AG09309 (cell line): ENCODE measurements at regions not wholly inside any gene's neighbourhood (a gene's known extent, or its start where the extent isn't known, plus 50 kb on each side); places are given as distances from the start of the nearest gene placed in this dataset.

Experiments
- DNase-seq: peaks from one replicate; pipeline ENCODE4 v3.0.0-alpha.2; 2010; ENCODE audit warnings: low read depth
- H3K4me3 ChIP-seq: 2 replicates; pipeline ENCODE4 v1.5.1; 2011; ENCODE audit warnings: mild to moderate bottlenecking, low read depth, low read length, moderate library complexity; ENCODE audit not compliant: control insufficient read depth
- TF ChIP-seq, protein P1 (sequence below): IDR thresholded peaks from 2 replicates; pipeline ENCODE4 v1.5.1; 2011; ENCODE audit warnings: mild to moderate bottlenecking, low read depth, low read length, inconsistent platforms; ENCODE audit not compliant: insufficient read depth, control insufficient read depth; ENCODE audit errors: missing control alignments

- TF ChIP-seq, protein P1, sequence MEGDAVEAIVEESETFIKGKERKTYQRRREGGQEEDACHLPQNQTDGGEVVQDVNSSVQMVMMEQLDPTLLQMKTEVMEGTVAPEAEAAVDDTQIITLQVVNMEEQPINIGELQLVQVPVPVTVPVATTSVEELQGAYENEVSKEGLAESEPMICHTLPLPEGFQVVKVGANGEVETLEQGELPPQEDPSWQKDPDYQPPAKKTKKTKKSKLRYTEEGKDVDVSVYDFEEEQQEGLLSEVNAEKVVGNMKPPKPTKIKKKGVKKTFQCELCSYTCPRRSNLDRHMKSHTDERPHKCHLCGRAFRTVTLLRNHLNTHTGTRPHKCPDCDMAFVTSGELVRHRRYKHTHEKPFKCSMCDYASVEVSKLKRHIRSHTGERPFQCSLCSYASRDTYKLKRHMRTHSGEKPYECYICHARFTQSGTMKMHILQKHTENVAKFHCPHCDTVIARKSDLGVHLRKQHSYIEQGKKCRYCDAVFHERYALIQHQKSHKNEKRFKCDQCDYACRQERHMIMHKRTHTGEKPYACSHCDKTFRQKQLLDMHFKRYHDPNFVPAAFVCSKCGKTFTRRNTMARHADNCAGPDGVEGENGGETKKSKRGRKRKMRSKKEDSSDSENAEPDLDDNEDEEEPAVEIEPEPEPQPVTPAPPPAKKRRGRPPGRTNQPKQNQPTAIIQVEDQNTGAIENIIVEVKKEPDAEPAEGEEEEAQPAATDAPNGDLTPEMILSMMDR = no peak
- no peak overlapping the region for H3K4me3 ChIP-seq
- no peak for DNase-seq
These were observed 158.9 kb downstream of the NUP210 start for GRCh38 chr3:13261104-13261830.

DNA sequence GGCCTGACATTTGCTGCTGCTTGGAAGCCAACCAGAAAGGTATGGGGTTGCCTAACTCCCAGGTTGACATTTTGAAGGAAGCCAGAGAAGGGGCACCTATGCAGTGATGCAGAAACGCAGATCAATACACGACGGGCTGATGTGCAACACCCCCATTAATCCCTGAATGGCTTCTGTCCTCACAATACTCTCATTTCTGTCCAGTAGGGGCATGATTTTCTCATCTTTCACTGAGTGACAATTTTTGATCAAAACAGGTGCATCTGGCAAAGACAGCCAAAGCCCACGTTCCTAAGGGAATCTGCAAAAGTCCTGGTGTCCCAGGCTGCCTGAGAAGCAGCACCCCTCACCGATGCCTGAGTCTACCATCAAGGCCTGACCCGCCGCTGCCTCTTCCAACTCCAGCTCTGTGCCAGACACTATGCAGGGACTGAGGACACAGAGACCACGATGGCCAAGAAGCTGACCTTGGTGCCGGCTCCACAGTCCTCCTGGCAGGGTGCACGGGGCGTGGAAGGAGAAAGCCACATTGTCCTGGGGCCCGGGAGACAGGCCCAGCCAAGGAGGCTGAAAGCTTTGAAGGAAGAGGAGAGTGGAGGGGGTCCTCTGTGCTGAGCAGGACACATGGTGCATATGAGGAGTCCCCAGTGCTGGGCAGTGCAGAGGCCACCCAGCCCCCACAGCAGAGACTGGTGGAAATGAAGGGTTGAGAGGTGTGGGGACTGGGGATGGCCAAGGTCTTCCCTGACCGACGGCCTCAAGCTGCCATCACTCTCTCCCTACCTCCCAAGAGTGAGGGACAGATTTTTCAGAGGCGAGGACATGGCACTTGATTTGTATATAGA is 159.6 kb downstream of the NUP210 start:
- DNase-seq = no peak
- no peak overlapping the region for H3K4me3 ChIP-seq
- TF ChIP-seq, protein P1 = no peak

GRCh38 chr3:13259831-13260230 is 160.3 kb downstream of the NUP210 start:
- TF ChIP-seq, protein P1 = no peak
- H3K4me3 ChIP-seq = no peak overlapping the region
- DNase-seq = no peak

DNA sequence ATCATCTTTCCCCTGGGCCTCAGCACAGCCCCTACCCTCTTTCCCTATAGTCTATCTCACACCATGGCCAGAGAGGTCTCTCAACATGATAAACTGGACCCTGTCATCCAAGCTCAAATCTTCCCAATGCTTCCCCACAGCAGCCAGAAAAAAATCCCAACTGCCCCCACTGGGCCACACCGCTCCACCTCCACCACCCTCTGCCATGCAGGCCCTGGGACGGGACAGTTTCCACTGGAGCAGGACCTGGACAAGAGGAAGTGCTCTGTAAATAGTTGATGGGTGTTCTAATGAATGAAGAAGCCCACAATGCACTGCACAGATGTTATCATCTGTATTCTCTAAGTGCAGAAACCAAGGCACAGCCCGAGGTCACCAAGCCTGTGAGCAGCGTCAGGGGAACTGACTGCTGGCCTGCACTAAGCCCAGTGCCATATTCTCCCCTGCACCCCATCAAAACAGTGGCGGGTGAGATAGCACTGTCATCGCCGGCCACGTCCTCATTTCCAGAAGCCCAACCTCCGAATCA is 161.1 kb downstream of the NUP210 start:
- no peak for DNase-seq
- TF ChIP-seq, protein P1 = no peak
- no peak overlapping the region for H3K4me3 ChIP-seq

GRCh38 chr3:13258280-13258679 is 161.8 kb downstream of the NUP210 start:
- no peak overlapping the region for H3K4me3 ChIP-seq
- TF ChIP-seq, protein P1 = no peak
- no peak for DNase-seq

DNA sequence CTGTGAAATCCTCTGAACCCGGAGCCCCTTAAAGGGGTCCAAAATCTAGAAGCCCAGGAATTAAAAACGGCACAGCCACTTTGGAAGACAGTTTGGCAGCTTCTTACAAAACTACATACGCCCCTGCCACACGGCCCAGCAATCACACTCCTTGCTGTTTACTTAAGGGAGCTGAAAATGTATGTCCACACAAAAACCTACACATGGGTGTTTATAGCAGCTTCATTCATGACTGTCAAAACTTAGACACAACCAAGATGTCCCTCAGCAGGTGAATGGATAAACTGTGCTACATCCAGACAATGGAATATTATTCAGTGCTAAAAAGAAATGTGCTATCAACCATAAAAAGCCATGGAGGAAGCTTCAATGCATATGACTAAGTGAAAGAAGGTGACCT is 162.5 kb downstream of the NUP210 start:
- no peak overlapping the region for H3K4me3 ChIP-seq
- TF ChIP-seq, protein P1 = no peak
- no peak for DNase-seq
